SK-N-SH (cell line): ENCODE measurements at regions not wholly inside any gene's neighbourhood (a gene's known extent, or its start where the extent isn't known, plus 50 kb on each side); places are given as distances from the start of the nearest gene placed in this dataset.

Experiments used
- CTCF ChIA-PET: fragments of 300-600, 350-600 bp; formaldehyde crosslinking; extraction: SDS; loops from one replicate; lab custom pipeline; 2021; lab: Yijun Ruan, JAX
- POLR2A ChIA-PET: fragments of 350-600 bp; sonication (Branson Sonifier 250); formaldehyde crosslinking; extraction: SDS; loops from one replicate; lab custom pipeline; 2020; ENCODE audit warnings: antibody characterized with exemption, inconsistent platforms; lab: Yijun Ruan, JAX
- DNase-seq: peaks from one replicate; pipeline ENCODE4 v3.0.0; 2012
- H2AFZ ChIP-seq: fragments of 200-600 bp; sonication (generic); 2 replicates; pipeline ENCODE4 v1.8.1; 2016; ENCODE audit warnings: antibody characterized with exemption, mild to moderate bottlenecking, low read depth
- H3F3A ChIP-seq: fragments of 200-600 bp; sonication (generic); replicated peaks from 2 replicates; pipeline ENCODE3; 2016; ENCODE audit warnings: antibody characterized with exemption, mild to moderate bottlenecking; ENCODE audit not compliant: insufficient read depth
- H3K27ac ChIP-seq, 2 experiments: fragments of 200-500 bp in 1 of 2; fragments of 200-600 bp in 1 of 2; sonication (Bioruptor generic) in 1 of 2; sonication (generic), shearing (Covaris generic) in 1 of 2; 2 replicates each; pipeline versions ENCODE4 v1.5.1 to v1.6.1; 2014 to 2016; ENCODE audit warnings: low read depth in 2 of 2, inconsistent platforms in 1 of 2, low read length in 1 of 2, mild to moderate bottlenecking in 1 of 2, mixed read lengths in 1 of 2
- H3K27me3 ChIP-seq: fragments of 200-600 bp; sonication (generic), shearing (Covaris generic); 2 replicates; pipeline ENCODE4 v1.6.1; 2016; ENCODE audit warnings: mixed run types; ENCODE audit not compliant: insufficient read depth
- H3K36me3 ChIP-seq, 2 experiments: fragments of 200-500 bp in 1 of 2; fragments of 200-600 bp in 1 of 2; sonication (Bioruptor generic) in 1 of 2; sonication (generic) in 1 of 2; replicated peaks in 1 of 2; 2 replicates each; pipeline versions ENCODE3 to v1.5.1; 2014 to 2016; ENCODE audit warnings: low read length in 1 of 2, mild to moderate bottlenecking in 1 of 2; ENCODE audit not compliant: insufficient read depth in 2 of 2, control insufficient read depth in 1 of 2
- H3K4me1 ChIP-seq, 2 experiments: fragments of 200-500 bp in 1 of 2; fragments of 200-600 bp in 1 of 2; sonication (Bioruptor generic) in 1 of 2; sonication (generic), shearing (Covaris generic) in 1 of 2; 2 replicates each; pipeline versions ENCODE4 v1.5.1 to v1.6.1; 2014 to 2016; ENCODE audit warnings: low read depth in 1 of 2, low read length in 1 of 2, mixed run types in 1 of 2; ENCODE audit not compliant: insufficient read depth in 2 of 2, control insufficient read depth in 1 of 2
- H3K4me2 ChIP-seq: fragments of 200-600 bp; sonication (generic), shearing (Covaris generic); 2 replicates; pipeline ENCODE4 v1.6.1; 2017; ENCODE audit warnings: mixed run types
- H3K4me3 ChIP-seq, 2 experiments: fragments of 200-500 bp in 1 of 2; fragments of 200-600 bp in 1 of 2; sonication (Bioruptor generic) in 1 of 2; sonication (generic), shearing (Covaris generic) in 1 of 2; 2 replicates each; pipeline versions ENCODE4 v1.5.1 to v1.8.1; 2014 to 2016; ENCODE audit warnings: low read depth in 2 of 2, inconsistent platforms in 1 of 2, low read length in 1 of 2, mild to moderate bottlenecking in 1 of 2, mixed read lengths in 1 of 2, moderate library complexity in 1 of 2
- H3K79me2 ChIP-seq: fragments of 200-600 bp; sonication (generic); 2 replicates; pipeline ENCODE4 v1.8.1; 2017; ENCODE audit warnings: mild to moderate bottlenecking; ENCODE audit not compliant: insufficient read depth
- H3K9ac ChIP-seq: fragments of 200-600 bp; sonication (generic); 2 replicates; pipeline ENCODE4 v1.6.1; 2017; ENCODE audit warnings: mixed run types
- H3K9me2 ChIP-seq: fragments of 200-600 bp; sonication (generic); 2 replicates; pipeline ENCODE4 v1.6.1; 2017; ENCODE audit warnings: mixed run types
- H3K9me3 ChIP-seq: fragments of 200-600 bp; sonication (generic); 2 replicates; pipeline ENCODE4 v1.6.1; 2017; ENCODE audit warnings: mixed run types, mild to moderate bottlenecking, moderate library complexity
- H4K20me1 ChIP-seq: fragments of 200-600 bp; sonication (generic); 2 replicates; pipeline ENCODE4 v1.6.1; 2017; ENCODE audit warnings: mild to moderate bottlenecking, mixed run types; ENCODE audit not compliant: insufficient read depth
- CHD2 ChIP-seq: fragments of 150-350 bp; IDR thresholded peaks from 2 replicates; pipeline ENCODE4 v1.6.1; 2018; ENCODE audit warnings: low read length; ENCODE audit not compliant: partially characterized antibody
- CTCF ChIP-seq: fragments of 200-600 bp; sonication (generic); IDR thresholded peaks from 2 replicates; pipeline ENCODE4 v1.6.1; 2017; ENCODE audit warnings: antibody characterized with exemption, mild to moderate bottlenecking, moderate library complexity
- ELF1 ChIP-seq: IDR thresholded peaks from 2 replicates; pipeline ENCODE4 v1.4.0; 2012
- EP300 ChIP-seq, 2 experiments: IDR thresholded peaks; 2 replicates each; pipeline versions ENCODE4 v1.4.0 to v1.6.1; 2012; ENCODE audit warnings: borderline replicate concordance in 1 of 2, low read depth in 1 of 2, low read length in 1 of 2
- EZH2phosphoT487 ChIP-seq: fragments of 200-600 bp; sonication (generic); IDR thresholded peaks from 2 replicates; pipeline ENCODE4 v1.6.1; 2017; ENCODE audit warnings: low read depth, mixed run types, mild to moderate bottlenecking, antibody characterized with exemption, moderate library complexity, borderline replicate concordance
- FOSL2 ChIP-seq: IDR thresholded peaks from 2 replicates; pipeline ENCODE4 v1.4.0; 2012; ENCODE audit warnings: low read depth, mild to moderate bottlenecking, moderate library complexity, borderline replicate concordance
- FOXJ3 ChIP-seq: sonication (generic); formaldehyde crosslinking; IDR thresholded peaks from 2 replicates; pipeline ENCODE4 v1.5.1; 2020; ENCODE audit warnings: mild to moderate bottlenecking, missing genetic modification reagents
- FOXM1 ChIP-seq: IDR thresholded peaks from 2 replicates; pipeline ENCODE4 v1.4.0; 2012; ENCODE audit warnings: low read depth, mild to moderate bottlenecking
- GABPA ChIP-seq: IDR thresholded peaks from 2 replicates; pipeline ENCODE4 v1.4.0; 2012; ENCODE audit warnings: low read depth, mild to moderate bottlenecking
- IRF3 ChIP-seq: fragments of 150-350 bp; IDR thresholded peaks from 2 replicates; pipeline ENCODE4 v1.6.1; 2016; ENCODE audit warnings: mild to moderate bottlenecking, low read depth, low read length
- MAX ChIP-seq: IDR thresholded peaks from 2 replicates; pipeline ENCODE4 v1.4.0; 2012; ENCODE audit warnings: low read depth
- MEF2A ChIP-seq: IDR thresholded peaks from 2 replicates; pipeline ENCODE4 v1.4.0; 2012; ENCODE audit warnings: low read depth, borderline replicate concordance
- NRF1 ChIP-seq: IDR thresholded peaks from 2 replicates; pipeline ENCODE4 v1.6.1; 2012; ENCODE audit warnings: low read depth, mild to moderate bottlenecking, low read length
- PBX3 ChIP-seq: IDR thresholded peaks from 2 replicates; pipeline ENCODE4; 2012
- POLR2AphosphoS5 ChIP-seq: IDR thresholded peaks from 2 replicates; pipeline ENCODE4 v1.6.1; 2012; ENCODE audit warnings: low read depth, low read length
- RAD21 ChIP-seq: IDR thresholded peaks from 2 replicates; pipeline ENCODE4 v1.6.1; 2012; ENCODE audit warnings: mild to moderate bottlenecking, low read length
- RCOR1 ChIP-seq: fragments of 150-350 bp; IDR thresholded peaks from 2 replicates; pipeline ENCODE4 v1.6.1; 2017; ENCODE audit warnings: antibody characterized with exemption, low read length
- RFX5 ChIP-seq: IDR thresholded peaks from 2 replicates; pipeline ENCODE4 v1.6.1; 2012; ENCODE audit warnings: mild to moderate bottlenecking, improper control_type of control experiment, low read length
- SIN3A ChIP-seq: IDR thresholded peaks from 2 replicates; pipeline ENCODE4 v1.6.1; 2012; ENCODE audit warnings: low read depth, mild to moderate bottlenecking, low read length, moderate library complexity, borderline replicate concordance
- SMC3 ChIP-seq: IDR thresholded peaks from 2 replicates; pipeline ENCODE4 v1.6.1; 2012; ENCODE audit warnings: low read depth, low read length, improper control_type of control experiment
- TAF1 ChIP-seq: IDR thresholded peaks from 2 replicates; pipeline ENCODE4 v1.6.1; 2012; ENCODE audit warnings: low read depth, mild to moderate bottlenecking, low read length, moderate library complexity, borderline replicate concordance
- YY1 ChIP-seq: IDR thresholded peaks from 2 replicates; pipeline ENCODE4 v1.4.0; 2012; ENCODE audit warnings: low read depth, mild to moderate bottlenecking
- ZBTB33 ChIP-seq: IDR thresholded peaks from 2 replicates; pipeline ENCODE4 v1.4.0; 2012; ENCODE audit warnings: low read depth, borderline replicate concordance
- WGBS: methylation state at CpG from one replicate; pipeline ENCODE4 v1.1.6; 2017; ENCODE audit warnings: low lambda C conversion rate; 5-methylcytosine and 5-hydroxymethylcytosine counted together

- Histone ChIP-seq H2AFZ (no peak overlapping the region), H3K4me3 (no peak overlapping the region), H3K4me2 (no peak overlapping the region), H3K9ac (no peak overlapping the region), H3K4me1 (peaks cover 4 to 5% of the 10 kb centered on the region in 2 experiments; a peak in 2 of 4 replicates), H3K79me2 (no peaks in the 10 kb centered on the region), H3K36me3 (no peaks in the 10 kb centered on the region), H3K27me3 (no peaks in the 10 kb centered on the region), H3F3A (no peaks in the 10 kb centered on the region), H3K9me3 (no peaks in the 10 kb centered on the region), H3K9me2 (no peaks in the 10 kb centered on the region), H3K27ac (no peak overlapping the region), H4K20me1 (no peaks in the 10 kb centered on the region)
- WGBS: 87% methylated on average over 2 of the region's 2 CpGs
- ChIA-PET POLR2A (no interaction called here), CTCF (interaction anchor here (0.9 to 1.6 kb wide), 4 partner anchors 16 to 186 kb away, joined by 3 to 5 read pairs (median 4); no protein-coding TSS in a partner anchor)
- TF ChIP-seq EP300 (IDR thresholded peaks at IDR 0.05; ENCODE audit: borderline replicate concordance in 1 of 2, low read depth in 1 of 2, low read length in 1 of 2) (no peak), MAX (no peak), YY1 (no peak), ELF1 (no peak), TAF1 (no peak), SIN3A (no peak), MEF2A (no peak), NRF1 (no peak), POLR2AphosphoS5 (no peak), FOXJ3 (CRISPR knock-in tag) (no peak), RFX5 (no peak), CHD2 (no peak), SMC3 (no peak), EZH2phosphoT487 (no peak), RCOR1 (no peak)
- DNase-seq: no peak
Measured at GRCh38 chr1:94616506-94616905, 74.9 kb upstream of the F3 start.

GRCh38 chr1:94614996-94615395 lies 73.4 kb upstream of the F3 start:
- ChIA-PET CTCF (interaction anchor here (1.1 to 1.7 kb wide), 2 partner anchors 11 to 134 kb away, joined by 3 to 4 read pairs; no protein-coding TSS in a partner anchor), POLR2A (no interaction called here)
- H3K9me2 ChIP-seq: no peaks in the 10 kb centered on the region
- no peaks in the 10 kb centered on the region for H3K36me3 ChIP-seq
- H3K27me3 ChIP-seq: no peaks in the 10 kb centered on the region
- H3F3A ChIP-seq: no peaks in the 10 kb centered on the region
- H3K27ac ChIP-seq: no peak overlapping the region
- WGBS: 74% methylated on average over 4 of the region's 4 CpGs
- peaks cover 0 to 4% of the 10 kb centered on the region in 2 experiments; a peak in 2 of 4 replicates for H3K4me1 ChIP-seq
- no peak overlapping the region for H3K4me2 ChIP-seq
- H2AFZ ChIP-seq: no peak overlapping the region
- no peak overlapping the region for H3K9ac ChIP-seq
- DNase-seq: no peak
- no peaks in the 10 kb centered on the region for H4K20me1 ChIP-seq
- H3K9me3 ChIP-seq: no peaks in the 10 kb centered on the region
- H3K79me2 ChIP-seq: no peaks in the 10 kb centered on the region
- no peak overlapping the region for H3K4me3 ChIP-seq
- no peak for TF ChIP-seq FOSL2
- no peak for TF ChIP-seq GABPA
- no peak for TF ChIP-seq CTCF
- no peak for TF ChIP-seq POLR2AphosphoS5
- TF ChIP-seq MAX: no peak
- TF ChIP-seq SMC3: no peak
- no peak for TF ChIP-seq NRF1
- TF ChIP-seq ZBTB33: no peak
- no peak for TF ChIP-seq PBX3
- no peak for TF ChIP-seq FOXM1
- TF ChIP-seq RFX5: no peak
- no peak for TF ChIP-seq YY1
- TF ChIP-seq RAD21: no peak
- TF ChIP-seq IRF3: no peak
